A673 (cell line): ENCODE measurements at regions not wholly inside any gene's neighbourhood (a gene's known extent, or its start where the extent isn't known, plus 50 kb on each side); places are given as distances from the start of the nearest gene placed in this dataset.

Source experiments
- EZH2 ChIP-seq: fragments of 200-600 bp; sonication (generic); IDR thresholded peaks from 2 replicates; pipeline ENCODE4 v1.6.1; 2017; ENCODE audit warnings: borderline replicate concordance, low read depth, mild to moderate bottlenecking, mixed read lengths, antibody characterized with exemption, low read length; ENCODE audit not compliant: poor library complexity, severe bottlenecking
- TF ChIP-seq, protein P1 (sequence below): fragments of 300-800, 200-600 bp; sonication (generic); conservative IDR thresholded peaks from 2 replicates; pipeline ENCODE4 v1.5.1; 2017; ENCODE audit warnings: low read depth, mild to moderate bottlenecking, antibody characterized with exemption, low read length, moderate library complexity, mixed read lengths

DNA sequence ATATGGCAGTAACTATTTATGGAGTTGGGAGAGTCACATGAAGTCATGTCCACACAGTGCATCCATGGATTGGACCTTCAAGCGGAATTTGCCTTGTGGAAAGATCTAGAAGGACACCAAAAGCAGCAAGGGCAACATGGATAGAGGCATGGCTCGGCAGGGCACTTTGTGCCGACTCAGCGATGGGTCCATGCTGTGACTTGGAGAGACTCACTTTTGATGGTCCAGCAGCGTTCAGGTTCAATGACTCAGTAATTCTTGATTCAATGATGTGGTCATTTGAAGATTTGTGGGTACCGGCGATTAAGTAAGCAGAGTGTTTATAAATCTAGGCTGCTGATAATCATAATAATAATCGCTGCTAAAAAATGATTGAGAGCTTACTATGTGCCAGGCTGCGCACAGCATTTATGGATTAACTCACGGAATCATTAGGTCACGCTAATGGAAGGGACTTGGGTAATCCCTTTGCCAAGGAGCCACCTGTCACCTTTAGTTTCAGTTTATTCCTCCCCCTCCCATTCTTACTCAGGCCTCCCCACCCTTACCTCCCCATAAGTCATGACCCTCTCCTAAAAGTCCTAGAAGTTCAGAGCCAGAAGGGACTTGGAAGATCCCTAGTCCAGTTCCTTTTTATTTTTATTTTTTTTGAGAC is 127.5 kb upstream of the CRHR1 start:
- TF ChIP-seq, protein P1, sequence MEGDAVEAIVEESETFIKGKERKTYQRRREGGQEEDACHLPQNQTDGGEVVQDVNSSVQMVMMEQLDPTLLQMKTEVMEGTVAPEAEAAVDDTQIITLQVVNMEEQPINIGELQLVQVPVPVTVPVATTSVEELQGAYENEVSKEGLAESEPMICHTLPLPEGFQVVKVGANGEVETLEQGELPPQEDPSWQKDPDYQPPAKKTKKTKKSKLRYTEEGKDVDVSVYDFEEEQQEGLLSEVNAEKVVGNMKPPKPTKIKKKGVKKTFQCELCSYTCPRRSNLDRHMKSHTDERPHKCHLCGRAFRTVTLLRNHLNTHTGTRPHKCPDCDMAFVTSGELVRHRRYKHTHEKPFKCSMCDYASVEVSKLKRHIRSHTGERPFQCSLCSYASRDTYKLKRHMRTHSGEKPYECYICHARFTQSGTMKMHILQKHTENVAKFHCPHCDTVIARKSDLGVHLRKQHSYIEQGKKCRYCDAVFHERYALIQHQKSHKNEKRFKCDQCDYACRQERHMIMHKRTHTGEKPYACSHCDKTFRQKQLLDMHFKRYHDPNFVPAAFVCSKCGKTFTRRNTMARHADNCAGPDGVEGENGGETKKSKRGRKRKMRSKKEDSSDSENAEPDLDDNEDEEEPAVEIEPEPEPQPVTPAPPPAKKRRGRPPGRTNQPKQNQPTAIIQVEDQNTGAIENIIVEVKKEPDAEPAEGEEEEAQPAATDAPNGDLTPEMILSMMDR = no peak
- no peak for TF ChIP-seq EZH2
